AG04450 (cell line): ENCODE measurements at regions not wholly inside any gene's neighbourhood (a gene's known extent, or its start where the extent isn't known, plus 50 kb on each side); places are given as distances from the start of the nearest gene placed in this dataset.

Experiments used
- CTCF ChIA-PET: fragments of 300-600, 350-600 bp; formaldehyde crosslinking; extraction: SDS; loops from one replicate; lab custom pipeline; 2022; ENCODE audit warnings: antibody characterized with exemption, inconsistent platforms; lab: Charles Lee
- POLR2A ChIA-PET: fragments of 350-600 bp; formaldehyde crosslinking; extraction: SDS; loops from one replicate; lab custom pipeline; 2021; ENCODE audit warnings: antibody characterized with exemption, inconsistent platforms; lab: Yijun Ruan, JAX
- DNase-seq: peaks from one replicate; pipeline ENCODE4 v3.0.0-alpha.2; 2011; ENCODE audit warnings: low read depth, low spot score
- H3K27ac ChIP-seq: one replicate; pipeline ENCODE4 v1.5.1; 2012; ENCODE audit warnings: low read depth, low read length, control low read depth
- H3K27me3 ChIP-seq: one replicate; pipeline ENCODE4 v1.6.0; 2012; ENCODE audit warnings: low read length; ENCODE audit not compliant: control insufficient read depth, insufficient read depth
- H3K4me3 ChIP-seq: 2 replicates; pipeline ENCODE4 v1.5.1; 2011; ENCODE audit warnings: mild to moderate bottlenecking, low read depth, low read length, control low read depth
- H3K9me3 ChIP-seq: 2 replicates; pipeline ENCODE4 v1.5.1; 2012; ENCODE audit warnings: low read length; ENCODE audit not compliant: control insufficient read depth, insufficient read depth
- CTCF ChIP-seq: IDR thresholded peaks from 2 replicates; pipeline ENCODE4 v1.5.1; 2011; ENCODE audit warnings: low read depth, low read length, control low read depth, inconsistent platforms

GRCh38 chr2:9115229-9115628 is 91.4 kb upstream of the ASAP2 start:
- ChIA-PET POLR2A (no interaction called here), CTCF (no interaction called here)
- Histone ChIP-seq H3K9me3 (no peaks in the 10 kb centered on the region), H3K4me3 (no peak overlapping the region), H3K27me3 (no peaks in the 10 kb centered on the region), H3K27ac (no peak overlapping the region)
- TF ChIP-seq CTCF, result no peak
- DNase-seq, result no peak

GRCh38 chr2:9114458-9114857 is 92.2 kb upstream of the ASAP2 start:
- TF ChIP-seq CTCF, result no peak
- Histone ChIP-seq H3K4me3 (no peak overlapping the region), H3K9me3 (no peaks in the 10 kb centered on the region), H3K27me3 (no peaks in the 10 kb centered on the region), H3K27ac (no peak overlapping the region)
- CTCF ChIA-PET, result interaction anchor here (0.7 to 1.5 kb wide), 2 partner anchors 25 to 26 kb away, joined by 3 read pairs; no protein-coding TSS in a partner anchor
- no peak for DNase-seq
- POLR2A ChIA-PET, result no interaction called here

GRCh38 chr2:9113916-9114315 is 92.7 kb upstream of the ASAP2 start:
- CTCF ChIA-PET, result interaction anchor here (0.7 to 1.5 kb wide), 2 partner anchors 25 to 27 kb away, joined by 3 read pairs; no protein-coding TSS in a partner anchor

GRCh38 chr2:9113262-9113661 is 93.3 kb upstream of the ASAP2 start:
- no peaks in the 10 kb centered on the region for H3K9me3 ChIP-seq
- no peak overlapping the region for H3K27ac ChIP-seq
- ChIA-PET POLR2A (interaction anchor here (1.7 kb wide), 1 partner anchor 21 kb away, joined by 8 read pairs; no protein-coding TSS in a partner anchor), CTCF (interaction anchor here (1.5 kb wide), 1 partner anchor 27 kb away, joined by 3 read pairs; no protein-coding TSS in a partner anchor)
- no peak for DNase-seq
- H3K4me3 ChIP-seq, result no peak overlapping the region
- H3K27me3 ChIP-seq, result no peaks in the 10 kb centered on the region
- no peak for TF ChIP-seq CTCF

More at GRCh38 chr2:9113916-9114315, 92.7 kb upstream of the ASAP2 start:
- Histone ChIP-seq H3K4me3 (no peak overlapping the region), H3K27ac (no peak overlapping the region), H3K27me3 (no peaks in the 10 kb centered on the region), H3K9me3 (no peaks in the 10 kb centered on the region)
- POLR2A ChIA-PET, result no interaction called here
- DNase-seq, result no peak
- no peak for TF ChIP-seq CTCF

GRCh38 chr2:9112079-9112721 is 94.4 kb upstream of the ASAP2 start:
- DNase-seq, result peak; percentile 86
- TF ChIP-seq CTCF, result no peak
- ChIA-PET CTCF (interaction anchor here (0.6 to 1.2 kb wide), 4 partner anchors 28 to 259 kb away, joined by 3 to 6 read pairs (median 4); no protein-coding TSS in a partner anchor), POLR2A (interaction anchor here (0.6 to 1.7 kb wide), 6 partner anchors 16 to 263 kb away, joined by 3 to 8 read pairs (median 4); no protein-coding TSS in a partner anchor)
- no peaks in the 10 kb centered on the region for H3K9me3 ChIP-seq
- no peaks in the 10 kb centered on the region for H3K27me3 ChIP-seq
- no peak overlapping the region; the same call in 1 of the 2 replicates for H3K4me3 ChIP-seq
- peak overlapping the region; percentile 79 for H3K27ac ChIP-seq
